ENCODE measurements at regions not wholly inside any gene's neighbourhood (a gene's known extent, or its start where the extent isn't known, plus 50 kb on each side); places are given as distances from the start of the nearest gene placed in this dataset.

DNA sequence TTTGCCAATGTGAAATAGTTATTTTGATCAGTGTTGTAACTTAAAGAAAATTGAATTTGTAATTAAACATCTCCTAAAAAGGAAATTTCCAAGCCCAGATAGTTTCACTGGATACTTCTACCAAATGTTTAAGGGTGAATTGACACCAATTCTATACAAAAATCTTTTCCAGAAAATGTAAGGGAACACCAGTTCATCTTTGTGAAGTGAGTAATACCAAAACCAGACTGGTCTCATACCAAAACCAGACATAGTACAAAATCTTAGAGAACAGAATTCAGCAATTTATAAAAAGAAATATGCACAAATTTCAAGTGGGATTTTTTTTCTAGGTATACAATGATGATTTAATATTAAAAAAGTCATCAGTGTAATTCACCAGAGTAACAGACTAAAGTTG lies 86.0 kb upstream of the ZNF32 start:
- TF ChIP-seq, protein P1, sequence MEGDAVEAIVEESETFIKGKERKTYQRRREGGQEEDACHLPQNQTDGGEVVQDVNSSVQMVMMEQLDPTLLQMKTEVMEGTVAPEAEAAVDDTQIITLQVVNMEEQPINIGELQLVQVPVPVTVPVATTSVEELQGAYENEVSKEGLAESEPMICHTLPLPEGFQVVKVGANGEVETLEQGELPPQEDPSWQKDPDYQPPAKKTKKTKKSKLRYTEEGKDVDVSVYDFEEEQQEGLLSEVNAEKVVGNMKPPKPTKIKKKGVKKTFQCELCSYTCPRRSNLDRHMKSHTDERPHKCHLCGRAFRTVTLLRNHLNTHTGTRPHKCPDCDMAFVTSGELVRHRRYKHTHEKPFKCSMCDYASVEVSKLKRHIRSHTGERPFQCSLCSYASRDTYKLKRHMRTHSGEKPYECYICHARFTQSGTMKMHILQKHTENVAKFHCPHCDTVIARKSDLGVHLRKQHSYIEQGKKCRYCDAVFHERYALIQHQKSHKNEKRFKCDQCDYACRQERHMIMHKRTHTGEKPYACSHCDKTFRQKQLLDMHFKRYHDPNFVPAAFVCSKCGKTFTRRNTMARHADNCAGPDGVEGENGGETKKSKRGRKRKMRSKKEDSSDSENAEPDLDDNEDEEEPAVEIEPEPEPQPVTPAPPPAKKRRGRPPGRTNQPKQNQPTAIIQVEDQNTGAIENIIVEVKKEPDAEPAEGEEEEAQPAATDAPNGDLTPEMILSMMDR (optimal IDR thresholded peaks at IDR 0.05 in 1 of 3, IDR thresholded peaks at IDR 0.05 in 1 of 3, conservative IDR thresholded peaks at IDR 0.05 in 1 of 3; ENCODE audit: extremely low read depth in 1 of 3, insufficient read depth in 2 of 3, low read length in 3 of 3) = no peak
- TF ChIP-seq EZH2 (IDR thresholded peaks at IDR 0.05; ENCODE audit: low read length) = no peak
